ENCODE measurements at regions not wholly inside any gene's neighbourhood (a gene's known extent, or its start where the extent isn't known, plus 50 kb on each side); places are given as distances from the start of the nearest gene placed in this dataset.
A peak's percentile ranks its signal among the peaks of the same experiment; 100 is the strongest.

DNA sequence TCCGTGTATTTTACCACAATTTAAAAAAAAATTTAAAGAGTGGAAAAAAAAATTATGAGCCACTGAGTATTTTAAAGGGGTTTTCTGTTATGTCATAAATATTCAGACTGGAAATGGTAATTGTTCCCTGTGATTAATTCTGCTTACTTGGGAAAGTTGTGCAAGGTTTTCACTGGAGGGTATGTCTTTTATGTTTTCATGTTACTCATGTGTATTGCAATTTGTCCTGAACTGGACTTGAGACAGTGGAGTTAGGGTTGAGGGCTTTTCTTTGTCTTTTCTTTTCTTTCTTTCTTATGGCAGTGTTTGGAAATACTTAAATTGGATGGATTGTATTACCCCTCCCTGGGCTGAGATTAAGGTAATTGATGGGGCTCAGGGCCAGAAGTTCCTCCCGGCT is 257.7 kb downstream of the BAMBI start:
- DNase-seq: no peak

DNA sequence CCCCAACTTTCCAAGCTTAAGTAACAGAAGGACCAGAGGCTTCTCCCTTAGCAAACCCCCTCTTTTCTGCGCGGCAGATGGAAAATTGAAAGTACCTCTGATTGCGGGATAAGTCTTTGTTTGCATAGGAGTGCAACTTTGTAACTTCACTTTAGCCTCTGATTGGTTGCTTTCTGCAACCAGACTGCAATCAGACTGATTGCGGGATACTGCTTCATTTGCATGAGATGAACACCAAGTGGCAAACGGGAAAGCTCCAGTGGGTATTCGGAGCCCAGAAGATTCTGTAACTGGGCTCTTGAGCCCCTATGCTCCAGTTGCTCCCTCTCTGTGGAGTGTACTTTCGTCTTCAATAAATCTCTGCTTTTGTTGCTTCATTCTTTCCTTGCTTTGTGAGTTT is 260.6 kb downstream of the BAMBI start:
- DNase-seq: no peak

DNA sequence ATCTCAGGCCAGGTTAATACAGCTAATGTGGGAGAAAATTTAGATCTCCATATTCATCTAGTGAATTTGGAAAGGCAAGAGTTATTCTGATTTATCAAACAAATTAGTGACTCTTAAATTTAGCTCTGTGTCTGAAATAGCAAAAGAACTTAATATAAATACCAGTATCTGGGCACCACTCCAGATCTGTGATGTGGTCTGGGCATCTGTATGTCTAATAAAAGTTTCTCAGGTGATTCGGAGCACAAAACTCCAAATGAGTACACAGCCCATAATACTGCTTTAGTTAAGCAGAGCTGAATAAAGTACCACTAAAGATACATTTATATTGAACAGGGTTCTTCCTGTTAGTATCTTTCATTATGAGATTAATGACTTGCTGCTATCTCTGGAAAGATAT is 261.4 kb downstream of the BAMBI start:
- no peak for DNase-seq

DNA sequence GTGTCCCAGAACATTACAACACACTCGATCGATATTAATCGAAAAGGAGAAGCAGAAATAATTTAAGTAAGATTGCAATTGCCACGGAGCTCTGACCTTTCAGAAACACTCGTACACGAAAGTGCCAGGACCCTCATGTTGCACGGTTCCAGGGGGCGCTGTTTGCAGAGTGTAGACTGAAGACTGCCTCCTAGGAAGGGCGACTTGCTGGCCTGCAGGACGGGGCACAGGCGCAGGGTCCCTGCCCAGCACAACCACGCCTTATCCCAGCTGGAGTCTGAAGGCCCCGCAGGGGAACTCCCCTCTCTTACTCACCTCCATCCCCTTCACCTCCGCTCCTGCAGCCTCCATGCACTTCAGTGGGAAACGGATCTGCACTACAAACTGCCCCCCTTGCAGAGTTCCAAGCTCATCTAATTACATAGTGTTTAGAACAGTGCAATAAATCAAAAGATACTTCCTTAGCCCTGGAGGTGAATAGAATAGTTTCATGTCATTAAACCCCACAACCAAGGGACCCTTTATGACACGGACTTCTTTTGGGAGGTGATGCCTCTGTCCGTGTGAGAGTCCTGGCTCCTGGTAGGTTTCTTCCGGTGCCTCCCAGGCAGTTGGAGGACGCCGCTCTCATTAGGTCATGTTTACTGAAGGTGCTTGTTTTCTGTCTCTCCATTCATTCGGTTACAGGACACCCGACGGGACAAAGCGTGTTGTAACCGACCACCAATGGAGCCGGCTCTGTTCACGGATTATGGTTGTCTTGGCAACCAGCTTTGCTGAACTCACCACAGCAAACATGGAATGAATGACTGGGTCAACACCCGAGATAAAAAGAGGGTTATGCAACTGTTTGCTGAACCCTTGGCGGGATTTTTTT is 262.2 kb downstream of the BAMBI start:
- peak; percentile 30 for DNase-seq

DNA sequence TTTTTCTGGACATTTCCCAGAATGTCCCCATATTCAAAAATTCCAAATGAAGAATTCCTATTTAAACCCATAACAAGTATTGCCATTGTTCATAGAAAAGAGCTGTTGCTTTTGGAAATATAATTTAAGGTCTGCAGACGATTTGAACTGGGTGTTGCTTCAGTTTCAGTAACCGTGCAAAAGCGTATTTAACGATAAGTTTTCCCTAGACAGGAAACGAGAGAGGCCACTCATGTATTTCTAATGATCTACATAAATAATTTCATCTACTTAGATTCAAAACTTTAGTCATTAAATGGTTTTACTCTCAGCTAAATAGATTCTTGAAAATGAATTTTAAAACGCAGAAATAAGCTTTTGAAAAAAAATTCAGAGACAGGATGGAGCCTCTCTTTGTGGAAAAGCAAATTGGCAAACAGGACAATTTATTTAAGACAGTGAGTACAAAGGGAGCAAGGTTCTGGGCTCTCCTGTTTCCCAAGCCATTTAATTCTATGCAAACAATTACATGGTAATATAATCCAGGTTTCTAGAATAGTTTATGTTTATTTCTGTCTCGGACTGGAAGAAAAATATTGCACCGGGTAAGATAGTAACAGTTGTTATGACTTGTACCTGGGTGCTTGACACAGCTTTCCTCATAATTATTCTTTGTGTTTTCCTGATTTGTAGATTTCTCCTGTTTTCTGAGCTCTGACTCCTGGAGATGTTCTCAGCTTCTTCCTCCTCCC is 263.0 kb downstream of the BAMBI start:
- no peak for DNase-seq

DNA sequence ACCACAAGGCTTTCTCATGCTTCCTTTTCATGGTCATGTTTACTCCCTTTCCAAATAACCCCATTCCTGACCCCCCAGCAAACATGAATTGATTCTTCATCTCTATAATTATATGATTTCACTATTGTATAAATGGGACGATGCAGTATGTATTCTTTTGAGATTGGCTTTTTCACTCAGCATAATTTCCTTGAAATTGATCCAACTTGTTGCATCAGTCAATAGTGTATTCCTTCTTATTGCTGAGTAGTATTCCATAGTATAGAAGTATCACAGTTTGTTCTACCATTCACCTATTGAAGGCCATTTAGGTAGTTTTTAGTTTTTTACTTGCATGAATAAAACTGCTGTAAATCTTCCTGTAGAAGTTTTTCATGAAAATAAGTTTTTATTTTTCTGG is 264.7 kb downstream of the BAMBI start:
- no peak for DNase-seq

DNA sequence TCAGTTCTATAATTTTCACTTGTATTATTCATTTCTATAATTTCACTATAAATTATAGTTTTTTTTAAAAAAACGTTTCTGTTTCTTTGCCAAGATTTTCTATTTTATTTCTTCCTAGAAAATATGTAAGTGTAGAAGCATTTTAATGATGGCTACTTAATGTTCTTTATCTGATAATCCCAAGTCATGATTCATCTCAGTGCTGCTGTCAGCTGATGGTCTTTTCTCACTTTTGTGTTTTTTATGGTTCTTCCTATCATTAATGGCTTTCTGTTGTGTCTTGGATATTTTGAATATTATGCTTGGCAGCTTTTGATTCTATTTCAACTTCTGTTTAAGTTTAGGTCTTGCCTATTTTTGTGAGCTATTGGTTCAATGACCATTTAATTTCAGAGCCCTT is 268.6 kb downstream of the BAMBI start:
- no peak for DNase-seq

DNA sequence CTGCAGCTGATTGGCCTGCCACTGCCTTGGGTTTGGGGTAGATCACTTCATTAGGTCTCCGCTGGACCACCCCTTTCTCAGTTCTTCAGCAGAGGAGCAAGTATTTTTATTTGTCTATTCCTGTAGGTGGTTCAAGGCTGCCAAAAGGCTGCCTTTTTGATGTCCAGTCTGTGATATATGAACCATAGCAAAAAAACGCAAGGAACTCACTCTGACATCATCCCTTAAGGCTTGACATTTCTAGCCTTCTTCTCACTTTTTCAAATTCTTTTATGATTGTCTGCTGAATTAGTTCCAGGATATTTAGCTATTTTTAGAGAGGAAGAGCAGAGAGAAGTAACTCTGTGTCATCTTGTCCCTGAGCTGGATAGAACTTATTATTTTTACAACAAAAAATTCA is 269.2 kb downstream of the BAMBI start:
- no peak for DNase-seq

DNA sequence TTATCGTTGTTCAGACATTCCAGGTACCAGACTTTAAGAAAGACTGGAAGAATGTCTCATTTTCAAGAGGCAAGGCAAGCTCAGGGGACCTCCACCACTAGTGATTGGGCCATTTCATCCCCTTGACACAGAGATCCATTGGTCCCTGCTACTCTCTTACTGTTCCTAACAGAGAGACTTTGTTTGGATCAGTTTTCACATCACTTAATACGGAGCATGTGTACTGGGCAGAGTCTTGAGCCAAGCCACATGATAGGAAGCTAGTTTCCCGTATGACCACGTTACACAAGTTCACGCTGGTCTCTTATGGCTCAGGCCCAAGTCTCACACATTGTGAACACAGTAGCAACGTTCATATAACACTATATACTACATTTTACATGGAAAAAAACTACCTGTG is 269.9 kb downstream of the BAMBI start:
- DNase-seq: no peak

DNA sequence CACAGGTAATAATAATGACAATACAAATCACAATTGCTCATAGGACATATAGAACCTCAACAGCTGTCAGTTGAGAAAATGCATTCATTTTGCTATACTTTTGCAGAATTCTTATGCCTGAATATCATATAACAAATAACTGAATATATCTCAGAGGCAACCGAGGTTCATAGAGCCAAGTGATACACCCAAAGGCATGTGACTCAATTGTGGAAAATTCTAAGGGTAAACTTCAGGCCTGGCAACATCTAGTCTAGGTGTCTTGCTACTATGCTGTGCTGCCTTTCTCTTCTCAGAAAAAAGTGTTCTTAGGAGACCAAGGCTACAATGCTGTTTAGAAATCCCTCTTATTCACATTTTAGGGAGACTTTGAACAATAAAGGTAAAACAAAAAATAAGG is 270.7 kb downstream of the BAMBI start:
- DNase-seq: no peak

DNA sequence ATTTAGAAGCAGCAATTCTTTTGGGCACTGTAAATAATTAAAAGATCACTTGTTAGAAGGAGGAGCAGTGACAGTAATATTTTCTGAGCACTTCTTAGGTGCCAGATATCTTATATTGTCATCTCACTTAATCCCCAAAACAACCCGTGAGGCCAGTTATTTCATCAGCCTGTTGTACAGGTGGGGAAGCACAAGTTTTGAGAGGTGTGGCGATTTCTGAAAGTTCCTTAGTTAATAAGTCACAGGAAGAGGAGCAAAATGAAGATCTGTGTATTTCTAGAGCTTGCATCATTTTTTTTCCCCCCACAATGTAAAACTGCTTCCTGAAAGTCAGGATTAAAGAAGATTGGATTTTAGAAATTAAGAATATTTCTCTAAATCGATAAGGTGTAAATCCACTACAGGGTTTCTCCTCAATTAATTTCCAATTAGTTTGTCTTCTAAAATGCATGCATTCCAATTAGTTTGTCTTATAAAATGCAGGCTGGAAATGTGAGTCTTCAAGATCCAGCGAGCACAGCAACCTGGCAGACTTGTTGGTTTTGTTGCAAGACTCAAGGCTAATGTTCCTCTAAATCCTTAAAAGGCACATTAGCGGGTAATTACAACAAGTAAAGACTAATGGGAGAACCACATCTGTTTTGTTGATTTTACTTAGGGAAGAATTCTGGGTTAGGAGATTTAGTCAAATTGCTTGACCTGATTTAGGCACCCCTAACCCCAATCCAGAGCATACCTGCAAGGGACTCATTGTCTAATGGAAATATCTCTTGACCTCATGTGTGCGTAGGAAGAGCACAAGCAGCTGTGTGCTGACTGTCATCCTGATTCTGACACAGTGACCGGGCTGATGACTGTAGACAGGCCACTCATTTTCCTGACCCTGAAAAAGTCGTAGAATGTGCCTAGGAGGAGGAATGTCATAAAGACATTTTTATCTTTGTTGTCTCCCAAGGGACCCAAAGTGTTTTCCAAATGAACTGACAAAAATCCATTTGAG is 272.0 kb downstream of the BAMBI start:
- DNase-seq: no peak

DNA sequence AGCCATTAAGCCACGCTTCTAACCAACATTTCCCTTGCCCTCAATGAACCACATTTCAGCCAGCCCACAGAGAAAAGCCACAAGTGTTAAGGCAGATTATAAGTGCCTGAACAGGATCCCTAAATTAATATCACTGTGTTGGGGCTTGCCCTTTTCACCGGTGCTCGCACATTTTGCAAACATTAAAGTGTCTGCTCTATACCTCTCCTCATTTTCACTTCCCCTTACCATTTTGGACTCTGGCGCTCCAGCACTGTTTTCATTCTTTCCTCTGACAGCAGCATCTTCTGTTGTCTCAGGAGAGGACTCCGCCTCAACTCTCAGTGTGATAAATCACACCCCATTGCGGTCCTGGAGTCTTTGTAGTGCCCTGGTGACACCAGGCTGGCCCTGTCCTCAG is 274.2 kb downstream of the BAMBI start:
- no peak for DNase-seq

DNA sequence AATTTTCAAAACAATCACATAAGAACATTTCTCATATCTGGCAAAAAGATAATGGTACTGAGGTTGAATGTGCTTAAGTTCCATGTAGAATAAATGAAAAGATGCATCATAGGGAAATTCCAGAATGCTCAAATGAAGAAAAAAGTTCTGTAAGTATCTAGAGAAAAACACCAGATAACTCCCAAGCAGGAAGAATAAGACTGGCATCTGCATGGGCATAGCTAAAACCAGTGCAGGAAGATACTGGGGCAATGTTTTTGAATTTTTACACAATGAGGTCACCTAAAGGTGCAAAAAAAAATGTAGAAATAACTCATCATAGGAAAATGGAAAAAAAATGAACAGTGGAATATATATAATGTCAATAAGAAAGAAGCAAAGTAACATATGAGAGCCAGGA is 275.2 kb downstream of the BAMBI start:
- no peak for DNase-seq

DNA sequence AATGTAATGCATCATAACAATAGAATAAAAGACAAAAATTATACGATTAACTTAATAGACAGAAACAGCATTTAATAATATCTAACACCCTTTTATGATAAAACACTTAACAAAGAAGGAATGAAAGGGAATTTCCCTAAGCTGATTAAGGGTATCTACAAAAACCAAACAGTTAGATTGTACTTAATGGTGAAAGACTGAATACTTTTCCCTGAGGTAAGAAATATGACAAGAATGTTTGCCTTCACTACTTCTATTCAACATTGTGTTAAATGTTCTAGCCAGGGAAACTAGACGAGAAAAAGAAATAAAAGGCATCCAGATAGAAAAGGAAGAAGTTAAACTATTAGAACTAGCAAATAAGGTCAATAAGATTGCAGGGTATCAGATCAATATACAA is 276.9 kb downstream of the BAMBI start:
- DNase-seq: no peak

DNA sequence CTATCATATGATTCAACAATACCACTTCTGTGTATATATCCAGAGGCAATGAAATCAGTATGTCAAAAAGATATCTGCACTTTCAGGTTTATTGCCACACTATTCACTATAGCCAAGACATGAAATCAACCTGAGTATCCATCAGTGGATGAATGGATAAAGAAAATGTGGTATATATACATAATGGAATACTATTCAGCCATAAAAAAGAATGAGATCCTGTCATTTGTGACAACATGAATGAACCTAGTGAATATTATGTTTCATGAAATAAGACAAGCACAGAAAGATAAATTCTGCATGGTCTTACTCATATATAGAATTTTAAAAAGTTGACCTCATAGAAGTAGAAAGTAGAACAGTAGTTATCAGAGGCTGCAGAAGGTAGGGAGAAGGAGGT is 281.1 kb downstream of the BAMBI start:
- DNase-seq: no peak

DNA sequence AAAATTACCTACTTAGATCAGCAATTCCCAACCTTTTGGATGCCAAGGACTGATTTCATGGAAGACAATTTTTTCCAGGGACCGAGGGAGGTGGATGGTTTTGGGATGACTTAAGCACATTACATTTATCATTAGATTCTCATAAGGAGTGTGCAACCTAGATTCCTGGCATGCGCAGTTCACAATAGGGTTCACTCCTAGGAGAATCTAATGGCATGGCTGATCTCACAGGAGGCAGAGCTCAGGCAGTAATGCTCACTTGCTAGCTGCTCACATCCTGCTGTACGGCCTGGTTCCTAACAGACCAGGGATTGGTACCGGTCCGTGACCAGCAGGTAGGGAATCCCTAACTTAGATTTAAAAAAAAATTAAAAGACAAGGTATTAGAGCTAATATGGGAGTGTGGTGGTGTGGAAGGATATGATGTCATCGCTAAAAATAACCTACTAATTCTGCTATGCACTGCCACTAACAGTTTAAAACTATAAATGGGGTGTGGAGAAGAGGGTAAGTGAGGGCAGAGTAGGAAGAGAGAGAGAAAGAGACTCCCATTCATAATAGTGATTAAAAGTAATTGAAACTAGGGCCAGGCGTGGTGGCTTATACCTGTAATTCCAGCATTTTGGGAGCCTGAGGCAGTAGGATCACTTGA is 282.7 kb downstream of the BAMBI start:
- DNase-seq: no peak

DNA sequence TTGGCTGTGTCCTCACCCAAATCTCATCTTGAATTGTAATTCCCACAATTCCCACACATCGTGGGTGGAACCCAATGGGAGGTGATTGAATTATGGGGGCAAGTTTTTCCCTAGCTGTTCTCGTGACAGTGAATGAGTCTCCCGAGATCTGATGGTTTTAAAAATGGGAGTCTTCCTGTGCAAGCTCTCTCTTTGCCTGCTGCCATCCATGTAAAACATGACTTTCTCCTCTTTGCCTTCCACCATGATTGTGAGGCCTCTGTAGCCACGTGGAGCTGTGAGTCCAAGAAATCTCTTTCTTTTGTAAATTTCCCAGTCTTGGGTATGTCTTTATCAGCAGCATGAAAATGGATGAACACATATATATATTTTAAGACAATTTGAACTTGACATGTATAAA is 285.4 kb downstream of the BAMBI start:
- no peak for DNase-seq

DNA sequence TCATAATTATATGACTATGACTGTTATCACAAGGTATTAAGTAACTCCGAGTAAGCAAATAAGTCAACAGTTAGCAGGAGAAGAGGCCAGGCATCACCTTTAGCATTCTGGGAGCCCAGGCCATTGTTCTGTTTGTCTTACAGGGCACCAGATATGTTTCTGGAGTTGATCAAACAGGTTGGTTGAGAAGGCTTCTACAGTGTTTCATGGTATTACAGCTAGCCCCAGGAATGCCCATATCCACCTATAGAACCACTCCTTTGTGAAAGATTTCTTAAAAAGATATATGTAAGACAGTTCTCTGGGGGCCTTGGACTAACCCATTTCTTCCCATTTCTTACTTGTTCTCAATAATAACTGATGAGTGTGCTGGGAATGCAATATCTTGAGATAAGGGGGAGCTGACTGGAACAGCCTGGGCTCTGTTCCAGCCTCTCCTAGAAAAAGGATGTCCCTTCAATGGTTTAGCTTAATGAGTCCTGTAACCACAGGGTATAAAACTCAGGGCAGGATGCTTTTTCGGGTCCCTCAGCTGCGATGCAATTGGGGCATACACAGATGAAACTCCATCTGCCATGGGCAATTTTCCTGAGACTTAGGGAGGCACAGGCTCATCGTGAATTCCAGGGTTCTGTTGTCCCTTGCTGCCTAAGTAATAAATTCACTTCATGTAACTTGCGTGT is 286.4 kb downstream of the BAMBI start:
- no peak for DNase-seq

DNA sequence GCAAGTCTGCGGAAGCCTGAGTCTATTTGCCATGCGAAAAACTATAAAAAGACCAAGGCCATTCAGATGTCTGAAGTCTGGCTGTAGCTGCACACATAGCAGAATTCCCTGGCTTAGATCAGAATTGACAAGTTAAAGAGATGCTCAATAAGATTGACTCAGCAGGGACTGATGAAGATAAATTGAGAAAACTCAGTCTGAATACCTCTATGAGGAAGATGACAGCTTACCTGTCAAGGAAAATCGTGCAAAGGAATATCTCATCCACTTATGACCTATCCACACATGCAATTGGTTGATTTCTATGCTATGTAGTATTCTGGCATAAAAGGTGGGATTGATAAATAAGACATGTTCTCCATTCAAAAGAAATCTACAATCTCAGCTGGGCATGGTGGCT is 288.6 kb downstream of the BAMBI start:
- no peak for DNase-seq

DNA sequence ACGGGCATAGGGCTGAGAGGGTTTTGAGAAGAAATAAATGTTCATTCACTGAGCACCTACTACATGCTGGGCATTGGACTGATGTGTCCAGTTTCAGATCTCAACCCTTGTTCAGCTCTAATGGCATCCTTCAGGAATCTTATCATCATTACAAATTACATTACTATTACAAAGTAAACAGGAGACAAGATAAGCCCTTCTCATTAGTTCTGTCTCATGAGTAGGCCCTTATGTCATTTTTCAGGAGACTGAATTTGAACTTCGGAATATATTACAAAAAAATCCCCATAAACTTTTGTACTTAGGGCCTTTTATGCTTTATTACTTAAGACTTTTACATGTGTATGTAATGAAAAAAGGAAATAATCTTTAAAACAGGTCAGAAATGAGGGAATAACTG is 289.7 kb downstream of the BAMBI start:
- DNase-seq: no peak

DNA sequence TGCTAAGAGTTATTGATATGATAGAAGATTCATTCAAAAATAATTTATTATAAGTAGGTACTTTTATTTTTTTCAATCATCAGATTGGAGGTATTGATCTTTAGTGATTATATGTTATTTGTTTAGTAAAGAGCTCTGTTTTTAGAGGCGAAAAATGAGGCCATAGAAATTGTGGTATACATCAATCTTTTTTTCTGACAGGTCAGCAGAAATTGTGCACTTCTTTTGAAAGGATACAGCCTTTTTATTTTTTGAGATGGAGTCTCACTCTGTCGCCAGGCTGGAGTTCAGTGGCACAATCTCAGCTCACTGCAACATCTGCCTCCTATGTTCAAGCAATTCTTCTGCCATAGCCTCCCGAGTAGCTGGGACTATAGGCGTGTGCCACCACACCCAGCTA is 292.1 kb downstream of the BAMBI start:
- DNase-seq: no peak

DNA sequence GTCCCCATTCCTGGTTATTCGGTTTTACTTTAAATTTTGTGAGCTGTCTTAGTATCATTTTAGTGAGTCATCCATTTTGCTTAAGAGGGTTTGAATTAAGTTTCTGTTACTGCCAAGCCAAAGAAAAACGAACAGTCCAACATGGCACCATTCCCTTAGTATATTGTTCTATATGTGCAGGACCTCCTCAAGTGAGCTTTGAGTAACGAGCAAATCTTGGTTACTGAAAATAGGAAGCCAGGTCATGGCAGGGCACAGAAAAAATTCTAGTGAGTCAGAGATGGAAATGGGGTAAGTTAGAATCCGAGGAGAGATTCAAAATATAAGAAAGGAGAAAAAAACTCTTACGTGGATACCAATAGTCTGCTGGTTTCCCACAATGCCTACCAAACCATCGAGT is 292.9 kb downstream of the BAMBI start:
- no peak for DNase-seq
